Neural crest cell (in vitro differentiated cells): ENCODE measurements at regions not wholly inside any gene's neighbourhood (a gene's known extent, or its start where the extent isn't known, plus 50 kb on each side); places are given as distances from the start of the nearest gene placed in this dataset.

ENCODE experiments used
- DNase-seq: peaks from one replicate; pipeline ENCODE4 v3.0.0; 2021; ENCODE audit warnings: low read depth, mixed read lengths, low spot score
- H3K27ac Mint-ChIP-seq: one replicate; pipeline ENCODE4 v1.8.0; 2021; ENCODE audit warnings: mild to moderate bottlenecking, mixed read lengths; ENCODE audit not compliant: unreplicated experiment
- H3K27me3 Mint-ChIP-seq: 2 replicates; pipeline ENCODE4 v1.8.0; 2021; ENCODE audit warnings: low read depth, mild to moderate bottlenecking, mixed read lengths
- H3K36me3 Mint-ChIP-seq: 2 replicates; pipeline ENCODE4 v1.8.0; 2021; ENCODE audit warnings: low read depth, mild to moderate bottlenecking, mixed read lengths
- H3K4me1 Mint-ChIP-seq: 2 replicates; pipeline ENCODE4 v1.8.0; 2021; ENCODE audit warnings: mixed read lengths
- H3K4me3 Mint-ChIP-seq: one replicate; pipeline ENCODE4 v1.8.0; 2021; ENCODE audit warnings: mild to moderate bottlenecking, mixed read lengths
- H3K9me3 Mint-ChIP-seq: 2 replicates; pipeline ENCODE4 v1.8.0; 2021; ENCODE audit warnings: mixed read lengths
- TF ChIP-seq, protein P1 (sequence below): fragments of 200-600 bp; sonication (generic); conservative IDR thresholded peaks from 2 replicates; pipeline ENCODE4 v1.5.0; 2021; ENCODE audit warnings: antibody characterized with exemption, mild to moderate bottlenecking

DNA sequence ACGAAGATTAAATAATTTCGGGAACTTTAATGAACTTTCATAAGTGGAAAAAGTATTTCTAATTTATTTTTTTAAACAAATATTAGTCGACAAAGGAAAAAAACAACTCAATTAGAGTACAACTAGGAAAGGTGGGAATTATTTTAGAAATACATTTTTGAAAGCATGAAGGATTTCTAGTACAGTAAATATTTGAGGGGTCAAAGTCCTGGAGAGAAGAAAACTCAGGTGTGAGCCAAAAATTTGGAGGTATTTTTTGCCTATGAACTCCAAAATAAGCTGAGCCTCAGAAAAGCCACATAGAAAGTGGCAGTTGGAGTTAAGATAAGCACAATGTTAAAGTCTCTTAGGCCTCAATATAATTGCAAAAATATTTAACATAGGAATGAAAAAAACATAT is 2017.3 kb downstream of the C4orf33 start:
- Mint-ChIP-seq H3K27me3 (no peaks in the 10 kb centered on the region), H3K4me3 (no peak overlapping the region), H3K36me3 (no peaks in the 10 kb centered on the region), H3K4me1 (peaks cover 8% of the 10 kb centered on the region), H3K27ac (no peak overlapping the region), H3K9me3 (peaks cover 4% of the 10 kb centered on the region)
- TF ChIP-seq, protein P1, sequence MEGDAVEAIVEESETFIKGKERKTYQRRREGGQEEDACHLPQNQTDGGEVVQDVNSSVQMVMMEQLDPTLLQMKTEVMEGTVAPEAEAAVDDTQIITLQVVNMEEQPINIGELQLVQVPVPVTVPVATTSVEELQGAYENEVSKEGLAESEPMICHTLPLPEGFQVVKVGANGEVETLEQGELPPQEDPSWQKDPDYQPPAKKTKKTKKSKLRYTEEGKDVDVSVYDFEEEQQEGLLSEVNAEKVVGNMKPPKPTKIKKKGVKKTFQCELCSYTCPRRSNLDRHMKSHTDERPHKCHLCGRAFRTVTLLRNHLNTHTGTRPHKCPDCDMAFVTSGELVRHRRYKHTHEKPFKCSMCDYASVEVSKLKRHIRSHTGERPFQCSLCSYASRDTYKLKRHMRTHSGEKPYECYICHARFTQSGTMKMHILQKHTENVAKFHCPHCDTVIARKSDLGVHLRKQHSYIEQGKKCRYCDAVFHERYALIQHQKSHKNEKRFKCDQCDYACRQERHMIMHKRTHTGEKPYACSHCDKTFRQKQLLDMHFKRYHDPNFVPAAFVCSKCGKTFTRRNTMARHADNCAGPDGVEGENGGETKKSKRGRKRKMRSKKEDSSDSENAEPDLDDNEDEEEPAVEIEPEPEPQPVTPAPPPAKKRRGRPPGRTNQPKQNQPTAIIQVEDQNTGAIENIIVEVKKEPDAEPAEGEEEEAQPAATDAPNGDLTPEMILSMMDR, result no peak
- no peak for DNase-seq

DNA sequence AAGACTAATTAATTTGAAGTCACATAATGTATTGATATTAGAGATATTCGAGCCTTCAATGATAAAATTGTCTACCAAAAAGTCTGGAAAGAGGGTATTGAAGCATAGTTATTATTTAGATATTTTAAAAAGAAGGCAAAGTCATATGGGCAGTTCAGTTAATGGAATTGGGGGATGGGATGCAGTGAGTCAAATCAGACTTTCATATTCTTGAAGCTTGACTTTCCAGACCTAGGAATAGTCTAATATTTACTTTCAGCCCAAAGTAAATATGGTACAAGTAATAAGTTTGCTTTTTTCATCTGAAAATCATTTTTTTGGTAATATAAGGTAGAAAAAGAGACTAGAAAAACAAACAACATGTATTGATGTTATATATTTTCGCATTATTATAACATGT is 2017.8 kb downstream of the C4orf33 start:
- Mint-ChIP-seq H3K4me3 (no peak overlapping the region), H3K27me3 (no peaks in the 10 kb centered on the region), H3K27ac (no peak overlapping the region), H3K9me3 (peaks cover 3% of the 10 kb centered on the region), H3K36me3 (no peaks in the 10 kb centered on the region), H3K4me1 (peaks cover 13% of the 10 kb centered on the region)
- TF ChIP-seq, protein P1, result no peak
- no peak for DNase-seq

DNA sequence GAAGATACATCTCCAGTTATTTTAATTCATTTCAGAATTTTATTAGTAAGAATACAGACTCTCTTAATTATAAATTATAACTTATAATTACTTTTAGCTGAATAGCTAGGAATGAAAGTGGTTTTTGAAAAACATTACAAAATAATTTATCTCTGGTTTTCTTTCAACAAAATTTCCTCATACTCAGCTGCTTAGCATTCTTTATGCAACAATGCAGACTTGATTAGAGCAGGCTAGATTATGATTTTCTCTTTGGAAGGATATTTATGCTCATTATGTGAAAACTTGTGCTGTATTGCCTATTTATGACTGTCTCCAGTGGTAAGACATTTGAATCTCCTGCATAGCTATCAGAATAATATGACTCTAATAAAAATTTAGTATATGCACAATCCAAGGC is 2023.7 kb downstream of the C4orf33 start:
- Mint-ChIP-seq H3K4me3 (no peak overlapping the region), H3K9me3 (peaks cover 2% of the 10 kb centered on the region), H3K27ac (no peak overlapping the region), H3K27me3 (no peaks in the 10 kb centered on the region), H3K36me3 (peaks cover 2% of the 10 kb centered on the region), H3K4me1 (peaks cover 20% of the 10 kb centered on the region)
- no peak for DNase-seq
- TF ChIP-seq, protein P1, result no peak

DNA sequence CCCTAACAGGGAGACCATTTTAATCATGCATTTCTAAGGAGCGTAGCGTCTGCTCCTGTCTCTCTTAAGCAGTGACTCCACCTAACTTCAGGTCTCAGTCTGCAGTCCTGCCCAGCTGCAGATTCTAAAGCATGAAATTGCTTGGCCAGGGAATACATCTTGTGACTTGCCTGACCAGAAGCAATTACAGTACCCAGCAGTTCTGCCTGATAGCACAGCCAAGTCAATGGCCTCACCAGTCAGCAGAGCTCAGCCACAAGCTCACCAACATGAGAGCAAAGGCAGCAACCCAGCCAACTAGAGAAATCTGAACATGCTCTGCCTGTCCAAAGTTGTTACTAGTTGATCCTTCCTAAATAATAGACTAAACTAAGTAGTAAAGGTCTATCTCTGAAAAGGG is 2011.9 kb upstream of the PCDH10 start:
- TF ChIP-seq, protein P1, result no peak
- Mint-ChIP-seq H3K36me3 (peaks cover 5% of the 10 kb centered on the region), H3K4me1 (peaks cover 7% of the 10 kb centered on the region), H3K9me3 (peaks cover 7% of the 10 kb centered on the region), H3K27me3 (no peaks in the 10 kb centered on the region), H3K27ac (no peak overlapping the region), H3K4me3 (no peak overlapping the region)
- no peak for DNase-seq

DNA sequence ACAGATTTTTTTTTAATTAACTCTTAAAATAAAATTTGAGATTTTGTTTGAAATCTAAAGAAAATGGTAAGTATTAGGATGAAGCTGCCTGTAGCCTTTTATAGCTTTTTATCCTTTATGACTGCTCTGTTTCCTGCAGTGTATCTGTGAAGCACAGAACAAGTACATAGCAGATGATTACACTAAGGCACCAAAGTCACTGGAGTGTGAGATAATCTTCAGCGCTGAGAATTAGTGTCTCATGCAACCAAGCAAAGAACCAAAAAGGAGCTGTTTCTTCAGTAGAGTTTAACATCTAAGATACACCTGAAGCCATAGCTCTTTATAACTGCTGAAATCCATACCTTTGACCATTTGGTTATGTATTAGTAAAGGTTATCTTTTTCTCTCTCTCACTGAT is 1989.8 kb upstream of the PCDH10 start:
- Mint-ChIP-seq H3K9me3 (no peaks in the 10 kb centered on the region), H3K4me3 (no peak overlapping the region), H3K27ac (no peak overlapping the region), H3K36me3 (no peaks in the 10 kb centered on the region), H3K27me3 (no peaks in the 10 kb centered on the region), H3K4me1 (no peaks in the 10 kb centered on the region)
- no peak for DNase-seq
- TF ChIP-seq, protein P1, result no peak

DNA sequence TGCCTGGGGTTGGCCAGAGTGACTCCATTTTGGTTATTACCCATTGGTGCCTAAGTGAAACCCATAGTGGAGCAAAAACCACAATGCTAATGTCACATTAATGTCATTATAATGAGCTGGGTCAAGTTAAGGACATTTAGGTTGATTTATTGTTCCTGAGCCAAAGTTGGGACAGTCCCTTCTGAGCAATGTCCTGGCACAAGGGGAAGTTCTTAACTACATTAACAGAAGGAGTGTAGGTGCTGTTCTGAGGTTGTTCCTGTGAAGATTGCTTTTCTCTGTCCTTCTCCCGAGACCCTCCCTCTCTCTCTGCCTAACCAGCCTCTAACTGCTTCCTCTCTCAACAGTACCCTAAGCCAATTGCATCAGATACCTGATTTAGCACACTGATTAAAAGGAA is 1956.8 kb upstream of the PCDH10 start:
- DNase-seq, result no peak
- TF ChIP-seq, protein P1, result no peak
- Mint-ChIP-seq H3K4me3 (no peak overlapping the region), H3K27ac (no peak overlapping the region), H3K27me3 (no peaks in the 10 kb centered on the region), H3K36me3 (no peaks in the 10 kb centered on the region), H3K4me1 (no peaks in the 10 kb centered on the region), H3K9me3 (peaks cover 3% of the 10 kb centered on the region)
